CD4-positive, alpha-beta T cell (primary cell): ENCODE measurements at regions not wholly inside any gene's neighbourhood (a gene's known extent, or its start where the extent isn't known, plus 50 kb on each side); places are given as distances from the start of the nearest gene placed in this dataset.

Source experiments
- ATAC-seq: fragments of 200-7000 bp; cut with Tn5 transposase; one replicate; pipeline ENCODE4 v1.10.0; 2022; ENCODE audit warnings: mild to moderate bottlenecking; ENCODE audit not compliant: poor library complexity
- CTCF ChIA-PET: fragments of 350-600 bp; sonication (Branson Sonifier 250); formaldehyde crosslinking; loops from one replicate; lab custom pipeline; 2021; ENCODE audit warnings: antibody characterized with exemption, inconsistent platforms; lab: Charles Lee
- POLR2A ChIA-PET: fragments of 350-600 bp; sonication (Branson Sonifier 250); formaldehyde crosslinking; loops from one replicate; lab custom pipeline; 2021; ENCODE audit warnings: antibody characterized with exemption, inconsistent platforms; lab: Charles Lee
- DNase-seq, 14 experiments: peaks; one replicate each; pipeline ENCODE4 v3.0.0-alpha.2; 2013 to 2020; ENCODE audit warnings: mixed read lengths in 2 of 14
- H3K27ac ChIP-seq, 2 donors: one replicate each; pipeline versions ENCODE4 v1.5.1 to v1.7.0; 2013; ENCODE audit warnings: low read length in 2 of 2, low read depth in 1 of 2, mild to moderate bottlenecking in 1 of 2
- H3K27me3 ChIP-seq, 2 experiments: 1 replicate in 1 of 2; 2 replicates in 1 of 2; pipeline versions ENCODE4 v1.6.1 to v1.7.0; 2013; ENCODE audit warnings: low read length in 2 of 2, control low read depth in 1 of 2, mild to moderate bottlenecking in 1 of 2, moderate library complexity in 1 of 2; ENCODE audit not compliant: insufficient read depth in 2 of 2, control insufficient read depth in 1 of 2
- H3K36me3 ChIP-seq: one replicate; pipeline ENCODE4 v1.6.1; 2013; ENCODE audit warnings: low read length, control low read depth; ENCODE audit not compliant: insufficient read depth
- H3K4me1 ChIP-seq: one replicate; pipeline ENCODE4 v1.6.1; 2013; ENCODE audit warnings: low read length, control low read depth; ENCODE audit not compliant: insufficient read depth
- H3K4me3 ChIP-seq: one replicate; pipeline ENCODE4 v1.5.1; 2013; ENCODE audit warnings: mild to moderate bottlenecking, low read length, moderate library complexity
- H3K9me3 ChIP-seq, 2 experiments: 1 replicate in 1 of 2; 2 replicates in 1 of 2; pipeline versions ENCODE4 v1.6.1 to v1.7.0; 2013; ENCODE audit warnings: low read length in 2 of 2, mild to moderate bottlenecking in 2 of 2, control low read depth in 1 of 2, moderate library complexity in 1 of 2; ENCODE audit not compliant: control insufficient read depth in 1 of 2, insufficient read depth in 1 of 2
- H3K27ac Mint-ChIP-seq: one replicate; pipeline ENCODE4 v1.8.0; 2020; ENCODE audit warnings: mixed read lengths
- H3K27me3 Mint-ChIP-seq: one replicate; pipeline ENCODE4 v1.8.0; 2021; ENCODE audit warnings: mixed read lengths
- H3K36me3 Mint-ChIP-seq: one replicate; pipeline ENCODE4 v1.8.0; 2021; ENCODE audit warnings: low read depth, mixed read lengths
- H3K4me1 Mint-ChIP-seq: one replicate; pipeline ENCODE4 v1.8.0; 2021; ENCODE audit warnings: low read depth, mixed read lengths
- H3K4me3 Mint-ChIP-seq: one replicate; pipeline ENCODE4 v1.8.0; 2020; ENCODE audit warnings: mild to moderate bottlenecking, mixed read lengths
- H3K9me3 Mint-ChIP-seq: one replicate; pipeline ENCODE4 v1.8.0; 2020; ENCODE audit warnings: mixed read lengths
- intact Hi-C, 2 experiments: fragments of 100-400 bp; cut with DNase I in 1 of 2; cut with micrococcal nuclease in 1 of 2; formaldehyde crosslinking; loops; one replicate each; pipeline versions ENCODE4 v1.15.1 to v1.9.0; 2023 to 2025; cut with DNase I, micrococcal nuclease
- TF ChIP-seq, protein P1 (sequence below): fragments of 200-600 bp; IDR thresholded peaks from one replicate; pipeline ENCODE4 v1.8.0; 2022; ENCODE audit warnings: antibody characterized with exemption, mild to moderate bottlenecking

DNA sequence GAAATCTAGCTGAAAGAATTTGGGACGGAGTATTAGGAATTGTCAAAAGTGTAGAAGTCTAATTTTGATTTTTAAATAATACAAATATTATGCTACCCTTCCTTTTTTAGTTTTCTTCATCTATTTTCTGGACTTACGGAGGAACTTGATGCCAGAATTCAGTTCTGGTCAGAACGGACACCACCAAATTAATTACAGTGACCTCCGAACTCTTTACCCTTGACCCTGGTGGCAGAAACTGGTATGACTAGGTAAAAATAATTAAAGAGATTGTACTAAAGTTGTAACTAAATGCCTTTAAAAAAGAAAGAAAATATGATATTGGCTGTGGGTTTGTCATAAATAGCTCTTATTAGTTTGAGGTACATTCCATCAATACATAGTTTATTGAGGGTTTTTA is 751.1 kb upstream of the MAP3K7 start:
- H3K36me3 ChIP-seq = no peaks in the 10 kb centered on the region
- ChIA-PET POLR2A (no interaction called here), CTCF (no interaction called here)
- H3K27me3 Mint-ChIP-seq = no peaks in the 10 kb centered on the region
- H3K36me3 Mint-ChIP-seq = no peaks in the 10 kb centered on the region
- H3K4me1 ChIP-seq = no peaks in the 10 kb centered on the region
- H3K9me3 ChIP-seq = peaks cover 0 to 6% of the 10 kb centered on the region in 2 experiments
- no peak overlapping the region for H3K27ac ChIP-seq
- H3K4me1 Mint-ChIP-seq = no peaks in the 10 kb centered on the region
- intact Hi-C loops = no loop called here
- no peak for ATAC-seq
- TF ChIP-seq, protein P1, sequence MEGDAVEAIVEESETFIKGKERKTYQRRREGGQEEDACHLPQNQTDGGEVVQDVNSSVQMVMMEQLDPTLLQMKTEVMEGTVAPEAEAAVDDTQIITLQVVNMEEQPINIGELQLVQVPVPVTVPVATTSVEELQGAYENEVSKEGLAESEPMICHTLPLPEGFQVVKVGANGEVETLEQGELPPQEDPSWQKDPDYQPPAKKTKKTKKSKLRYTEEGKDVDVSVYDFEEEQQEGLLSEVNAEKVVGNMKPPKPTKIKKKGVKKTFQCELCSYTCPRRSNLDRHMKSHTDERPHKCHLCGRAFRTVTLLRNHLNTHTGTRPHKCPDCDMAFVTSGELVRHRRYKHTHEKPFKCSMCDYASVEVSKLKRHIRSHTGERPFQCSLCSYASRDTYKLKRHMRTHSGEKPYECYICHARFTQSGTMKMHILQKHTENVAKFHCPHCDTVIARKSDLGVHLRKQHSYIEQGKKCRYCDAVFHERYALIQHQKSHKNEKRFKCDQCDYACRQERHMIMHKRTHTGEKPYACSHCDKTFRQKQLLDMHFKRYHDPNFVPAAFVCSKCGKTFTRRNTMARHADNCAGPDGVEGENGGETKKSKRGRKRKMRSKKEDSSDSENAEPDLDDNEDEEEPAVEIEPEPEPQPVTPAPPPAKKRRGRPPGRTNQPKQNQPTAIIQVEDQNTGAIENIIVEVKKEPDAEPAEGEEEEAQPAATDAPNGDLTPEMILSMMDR = no peak
- no peak overlapping the region for H3K27ac Mint-ChIP-seq
- peaks cover 6% of the 10 kb centered on the region for H3K9me3 Mint-ChIP-seq
- H3K27me3 ChIP-seq = no peaks in the 10 kb centered on the region
- no peak overlapping the region for H3K4me3 Mint-ChIP-seq
- no peak for DNase-seq
- H3K4me3 ChIP-seq = no peak overlapping the region

DNA sequence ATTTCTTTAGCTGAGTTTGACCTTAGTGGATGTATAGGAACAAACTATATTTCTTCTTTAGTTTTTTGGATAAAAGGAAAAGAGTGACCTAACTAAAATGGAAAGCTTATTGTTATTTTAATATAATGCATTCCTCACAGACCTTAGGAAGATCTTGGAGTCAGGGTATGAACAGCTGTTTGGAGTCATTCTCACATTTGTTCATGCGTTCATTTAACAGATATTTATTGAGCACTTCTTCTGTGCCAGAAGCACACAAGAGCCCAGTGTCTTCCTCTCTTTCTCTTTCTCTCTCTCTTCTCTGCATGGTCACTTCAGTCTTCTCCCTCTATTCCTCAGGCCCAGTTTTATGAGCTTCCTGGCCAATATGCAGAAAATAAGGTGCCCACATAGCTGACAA is 744.0 kb upstream of the MAP3K7 start:
- Mint-ChIP-seq H3K4me1 (no peaks in the 10 kb centered on the region), H3K9me3 (peaks cover 6% of the 10 kb centered on the region), H3K27me3 (no peaks in the 10 kb centered on the region), H3K36me3 (no peaks in the 10 kb centered on the region), H3K27ac (no peak overlapping the region), H3K4me3 (no peak overlapping the region)
- ATAC-seq (no peak), DNase-seq (no peak)
- Histone ChIP-seq H3K4me3 (no peak overlapping the region), H3K27ac (no peak overlapping the region), H3K27me3 (no peaks in the 10 kb centered on the region), H3K4me1 (no peaks in the 10 kb centered on the region), H3K9me3 (no peaks in the 10 kb centered on the region), H3K36me3 (no peaks in the 10 kb centered on the region)
- TF ChIP-seq, protein P1 = no peak
- CTCF ChIA-PET = interaction anchor here (0.6 kb wide), 1 partner anchor 15 kb away, joined by 3 read pairs; no protein-coding TSS in a partner anchor
- POLR2A ChIA-PET = no interaction called here
- intact Hi-C loops = no loop called here

DNA sequence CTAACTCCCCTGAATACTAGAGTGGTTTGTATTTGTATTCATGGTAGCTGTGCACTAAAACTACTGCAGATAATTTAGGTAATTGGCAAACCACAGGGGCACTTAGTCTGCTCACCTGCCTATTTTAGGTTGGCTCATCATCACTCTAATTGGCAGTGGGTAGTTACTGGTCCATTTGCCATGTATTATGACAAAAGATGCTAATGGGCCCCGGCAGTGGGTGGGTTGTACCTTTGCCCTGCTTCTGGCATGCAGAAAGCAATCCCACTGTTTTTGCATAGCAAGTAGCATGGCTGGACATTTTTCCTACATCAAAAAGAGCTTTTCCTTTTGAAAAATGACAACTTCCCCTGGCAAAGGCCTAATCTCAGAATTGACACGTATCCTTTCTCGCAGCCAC is 741.4 kb upstream of the MAP3K7 start:
- CTCF ChIA-PET = no interaction called here

More for the DNA sequence above, 741.4 kb upstream of the MAP3K7 start:
- H3K36me3 Mint-ChIP-seq = no peaks in the 10 kb centered on the region
- no peak overlapping the region for H3K4me3 ChIP-seq
- ATAC-seq (no peak), DNase-seq (no peak)
- intact Hi-C loops = no loop called here
- H3K27me3 Mint-ChIP-seq = no peaks in the 10 kb centered on the region
- no peaks in the 10 kb centered on the region for H3K9me3 ChIP-seq
- no peaks in the 10 kb centered on the region for H3K9me3 Mint-ChIP-seq
- no peak overlapping the region for H3K4me3 Mint-ChIP-seq
- TF ChIP-seq, protein P1 = no peak
- H3K36me3 ChIP-seq = no peaks in the 10 kb centered on the region
- H3K4me1 Mint-ChIP-seq = no peaks in the 10 kb centered on the region
- POLR2A ChIA-PET = no interaction called here
- no peak overlapping the region for H3K27ac ChIP-seq
- no peak overlapping the region for H3K27ac Mint-ChIP-seq
- no peaks in the 10 kb centered on the region for H3K27me3 ChIP-seq
- H3K4me1 ChIP-seq = no peaks in the 10 kb centered on the region
